ENCODE measurements at regions not wholly inside any gene's neighbourhood (a gene's known extent, or its start where the extent isn't known, plus 50 kb on each side); places are given as distances from the start of the nearest gene placed in this dataset.

GRCh38 chr2:36125702-36126101 is 229.9 kb upstream of the CRIM1 start:
- TF ChIP-seq, protein P1, sequence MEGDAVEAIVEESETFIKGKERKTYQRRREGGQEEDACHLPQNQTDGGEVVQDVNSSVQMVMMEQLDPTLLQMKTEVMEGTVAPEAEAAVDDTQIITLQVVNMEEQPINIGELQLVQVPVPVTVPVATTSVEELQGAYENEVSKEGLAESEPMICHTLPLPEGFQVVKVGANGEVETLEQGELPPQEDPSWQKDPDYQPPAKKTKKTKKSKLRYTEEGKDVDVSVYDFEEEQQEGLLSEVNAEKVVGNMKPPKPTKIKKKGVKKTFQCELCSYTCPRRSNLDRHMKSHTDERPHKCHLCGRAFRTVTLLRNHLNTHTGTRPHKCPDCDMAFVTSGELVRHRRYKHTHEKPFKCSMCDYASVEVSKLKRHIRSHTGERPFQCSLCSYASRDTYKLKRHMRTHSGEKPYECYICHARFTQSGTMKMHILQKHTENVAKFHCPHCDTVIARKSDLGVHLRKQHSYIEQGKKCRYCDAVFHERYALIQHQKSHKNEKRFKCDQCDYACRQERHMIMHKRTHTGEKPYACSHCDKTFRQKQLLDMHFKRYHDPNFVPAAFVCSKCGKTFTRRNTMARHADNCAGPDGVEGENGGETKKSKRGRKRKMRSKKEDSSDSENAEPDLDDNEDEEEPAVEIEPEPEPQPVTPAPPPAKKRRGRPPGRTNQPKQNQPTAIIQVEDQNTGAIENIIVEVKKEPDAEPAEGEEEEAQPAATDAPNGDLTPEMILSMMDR (IDR thresholded peaks at IDR 0.05): no peak
- no peak for TF ChIP-seq POLR2A (IDR thresholded peaks at IDR 0.05)
